Type B pancreatic cell (in vitro differentiated cells): ENCODE measurements at regions not wholly inside any gene's neighbourhood (a gene's known extent, or its start where the extent isn't known, plus 50 kb on each side); places are given as distances from the start of the nearest gene placed in this dataset.

Source experiments
- DNase-seq: peaks from one replicate; pipeline ENCODE4 v3.0.0; 2021; ENCODE audit warnings: mixed read lengths; ENCODE audit not compliant: unreplicated experiment; ENCODE audit errors: extremely low spot score
- H3K27ac Mint-ChIP-seq: 2 replicates; pipeline ENCODE4 v1.8.0; 2021; ENCODE audit warnings: mild to moderate bottlenecking, mixed read lengths
- H3K27me3 Mint-ChIP-seq: 2 replicates; pipeline ENCODE4 v1.8.0; 2021; ENCODE audit warnings: mixed read lengths
- H3K36me3 Mint-ChIP-seq: 2 replicates; pipeline ENCODE4 v1.8.0; 2021; ENCODE audit warnings: mixed read lengths
- H3K4me1 Mint-ChIP-seq: one replicate; pipeline ENCODE4 v1.8.0; 2021; ENCODE audit warnings: mixed read lengths; ENCODE audit not compliant: unreplicated experiment
- H3K4me3 Mint-ChIP-seq: 2 replicates; pipeline ENCODE4 v1.8.0; 2021; ENCODE audit warnings: mild to moderate bottlenecking, mixed read lengths
- H3K9me3 Mint-ChIP-seq: 2 replicates; pipeline ENCODE4 v1.8.0; 2021; ENCODE audit warnings: mixed read lengths
- TF ChIP-seq, protein P1 (sequence below): fragments of 200-600 bp; sonication (generic); conservative IDR thresholded peaks from 2 replicates; pipeline ENCODE4 v1.5.0; 2021; ENCODE audit warnings: antibody characterized with exemption, mild to moderate bottlenecking

- no peak overlapping the region for H3K27ac Mint-ChIP-seq
- no peak overlapping the region for H3K4me3 Mint-ChIP-seq
- no peaks in the 10 kb centered on the region for H3K9me3 Mint-ChIP-seq
- TF ChIP-seq, protein P1, sequence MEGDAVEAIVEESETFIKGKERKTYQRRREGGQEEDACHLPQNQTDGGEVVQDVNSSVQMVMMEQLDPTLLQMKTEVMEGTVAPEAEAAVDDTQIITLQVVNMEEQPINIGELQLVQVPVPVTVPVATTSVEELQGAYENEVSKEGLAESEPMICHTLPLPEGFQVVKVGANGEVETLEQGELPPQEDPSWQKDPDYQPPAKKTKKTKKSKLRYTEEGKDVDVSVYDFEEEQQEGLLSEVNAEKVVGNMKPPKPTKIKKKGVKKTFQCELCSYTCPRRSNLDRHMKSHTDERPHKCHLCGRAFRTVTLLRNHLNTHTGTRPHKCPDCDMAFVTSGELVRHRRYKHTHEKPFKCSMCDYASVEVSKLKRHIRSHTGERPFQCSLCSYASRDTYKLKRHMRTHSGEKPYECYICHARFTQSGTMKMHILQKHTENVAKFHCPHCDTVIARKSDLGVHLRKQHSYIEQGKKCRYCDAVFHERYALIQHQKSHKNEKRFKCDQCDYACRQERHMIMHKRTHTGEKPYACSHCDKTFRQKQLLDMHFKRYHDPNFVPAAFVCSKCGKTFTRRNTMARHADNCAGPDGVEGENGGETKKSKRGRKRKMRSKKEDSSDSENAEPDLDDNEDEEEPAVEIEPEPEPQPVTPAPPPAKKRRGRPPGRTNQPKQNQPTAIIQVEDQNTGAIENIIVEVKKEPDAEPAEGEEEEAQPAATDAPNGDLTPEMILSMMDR, result no peak
- no peaks in the 10 kb centered on the region for H3K36me3 Mint-ChIP-seq
- no peaks in the 10 kb centered on the region for H3K27me3 Mint-ChIP-seq
- no peaks in the 10 kb centered on the region for H3K4me1 Mint-ChIP-seq
- DNase-seq, result no peak
Observed at GRCh38 chr11:80350541-80350940, 909.7 kb upstream of the TENM4 start.

GRCh38 chr11:80349997-80350396 lies 909.2 kb upstream of the TENM4 start:
- DNase-seq, result no peak
- H3K36me3 Mint-ChIP-seq, result no peaks in the 10 kb centered on the region
- TF ChIP-seq, protein P1, result no peak
- no peak overlapping the region for H3K27ac Mint-ChIP-seq
- no peaks in the 10 kb centered on the region for H3K9me3 Mint-ChIP-seq
- no peak overlapping the region for H3K4me3 Mint-ChIP-seq
- H3K4me1 Mint-ChIP-seq, result no peaks in the 10 kb centered on the region
- no peaks in the 10 kb centered on the region for H3K27me3 Mint-ChIP-seq

GRCh38 chr11:80346353-80347059 lies 905.7 kb upstream of the TENM4 start:
- Mint-ChIP-seq H3K4me3 (no peak overlapping the region), H3K9me3 (no peaks in the 10 kb centered on the region), H3K36me3 (no peaks in the 10 kb centered on the region), H3K27ac (no peak overlapping the region), H3K4me1 (no peaks in the 10 kb centered on the region), H3K27me3 (no peaks in the 10 kb centered on the region)
- DNase-seq, result no peak
- TF ChIP-seq, protein P1, result no peak

DNA sequence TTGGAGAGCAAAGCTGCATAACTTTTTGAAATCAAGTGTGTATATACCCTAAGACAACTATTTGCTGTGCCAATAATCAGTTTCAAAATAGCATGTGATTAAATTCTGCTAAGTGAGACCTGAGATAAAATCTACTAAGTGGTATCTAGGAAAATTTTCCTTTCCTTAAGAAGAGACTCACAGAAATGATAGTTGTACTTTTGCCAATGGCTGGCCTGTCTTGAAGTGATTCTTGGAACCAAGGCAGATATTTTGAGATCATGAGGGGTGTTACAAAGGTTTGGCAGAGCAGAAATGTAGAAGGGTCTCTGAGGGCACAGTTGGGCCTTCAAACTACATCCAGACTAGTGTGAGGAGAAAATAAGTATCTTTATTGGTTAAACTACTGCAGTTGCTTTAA lies 902.6 kb upstream of the TENM4 start:
- no peak for DNase-seq
- TF ChIP-seq, protein P1, result no peak
- H3K27ac Mint-ChIP-seq, result no peak overlapping the region
- no peak overlapping the region for H3K4me3 Mint-ChIP-seq
- no peaks in the 10 kb centered on the region for H3K27me3 Mint-ChIP-seq
- H3K4me1 Mint-ChIP-seq, result no peaks in the 10 kb centered on the region
- H3K36me3 Mint-ChIP-seq, result no peaks in the 10 kb centered on the region
- H3K9me3 Mint-ChIP-seq, result peaks cover under 1% of the 10 kb centered on the region

DNA sequence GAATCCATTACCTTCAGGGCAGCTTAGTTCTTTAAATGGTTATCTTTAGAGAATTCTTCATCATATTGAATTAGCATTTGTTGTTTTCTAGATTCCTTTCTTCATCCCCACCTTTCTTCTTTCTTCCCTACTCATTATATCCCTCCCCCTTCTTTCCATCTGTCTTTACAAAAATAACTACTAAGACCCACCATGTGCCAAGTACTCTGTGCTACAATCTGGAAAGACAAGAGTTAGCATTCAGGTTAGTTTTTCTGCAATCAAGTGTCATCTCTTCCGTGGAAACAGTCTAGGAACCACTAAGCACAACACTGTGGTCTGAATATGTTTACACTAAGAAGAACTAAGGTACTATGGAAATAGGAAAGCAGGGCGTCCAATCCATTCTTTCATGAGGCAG lies 897.4 kb upstream of the TENM4 start:
- TF ChIP-seq, protein P1, result no peak
- no peaks in the 10 kb centered on the region for H3K27me3 Mint-ChIP-seq
- H3K27ac Mint-ChIP-seq, result no peak overlapping the region
- H3K36me3 Mint-ChIP-seq, result no peaks in the 10 kb centered on the region
- no peak for DNase-seq
- H3K4me3 Mint-ChIP-seq, result no peak overlapping the region
- H3K4me1 Mint-ChIP-seq, result no peaks in the 10 kb centered on the region
- peaks cover 4% of the 10 kb centered on the region for H3K9me3 Mint-ChIP-seq
